Thyroid gland (tissue), 4 donors: ENCODE measurements at regions not wholly inside any gene's neighbourhood (a gene's known extent, or its start where the extent isn't known, plus 50 kb on each side); places are given as distances from the start of the nearest gene placed in this dataset.

Source experiments
- POLR2A ChIP-seq, 2 donors: fragments of 450-650 bp; IDR thresholded peaks; one replicate each; pipeline ENCODE4 v1.6.1; 2017; ENCODE audit warnings: antibody characterized with exemption in 2 of 2, mild to moderate bottlenecking in 2 of 2, moderate library complexity in 1 of 2
- TF ChIP-seq, protein P1 (sequence below), 6 experiments: fragments of 200-600 bp in 3 of 6; fragments of 450-650 bp in 3 of 6; sonication (generic) in 3 of 6; IDR thresholded peaks; one replicate each; pipeline ENCODE4 v1.5.1; 2016 to 2019; ENCODE audit warnings: antibody characterized with exemption in 6 of 6, mild to moderate bottlenecking in 2 of 6, inconsistent platforms in 1 of 6, moderate library complexity in 1 of 6

DNA sequence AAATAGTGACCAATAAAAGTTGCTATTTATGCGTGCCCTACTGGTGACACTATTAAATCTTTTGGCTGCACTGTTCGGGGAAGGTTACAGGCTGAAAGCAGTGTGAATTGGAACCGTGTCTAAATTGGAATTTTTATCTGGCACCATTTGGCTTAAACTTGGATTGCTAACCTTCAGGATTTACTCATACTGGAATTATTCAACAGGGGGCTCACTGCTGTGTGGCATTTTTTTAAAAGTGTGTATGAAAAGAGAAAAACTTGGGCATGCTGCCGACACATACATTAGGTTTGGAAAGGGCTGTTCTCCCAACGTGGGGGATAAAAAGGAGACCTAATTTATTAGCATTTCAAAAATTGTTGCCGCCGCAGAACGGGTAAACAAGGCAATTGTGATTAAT, 537.9 kb upstream of the MGMT start:
- no peak for TF ChIP-seq POLR2A (IDR thresholded peaks at IDR 0.05)
- TF ChIP-seq, protein P1, sequence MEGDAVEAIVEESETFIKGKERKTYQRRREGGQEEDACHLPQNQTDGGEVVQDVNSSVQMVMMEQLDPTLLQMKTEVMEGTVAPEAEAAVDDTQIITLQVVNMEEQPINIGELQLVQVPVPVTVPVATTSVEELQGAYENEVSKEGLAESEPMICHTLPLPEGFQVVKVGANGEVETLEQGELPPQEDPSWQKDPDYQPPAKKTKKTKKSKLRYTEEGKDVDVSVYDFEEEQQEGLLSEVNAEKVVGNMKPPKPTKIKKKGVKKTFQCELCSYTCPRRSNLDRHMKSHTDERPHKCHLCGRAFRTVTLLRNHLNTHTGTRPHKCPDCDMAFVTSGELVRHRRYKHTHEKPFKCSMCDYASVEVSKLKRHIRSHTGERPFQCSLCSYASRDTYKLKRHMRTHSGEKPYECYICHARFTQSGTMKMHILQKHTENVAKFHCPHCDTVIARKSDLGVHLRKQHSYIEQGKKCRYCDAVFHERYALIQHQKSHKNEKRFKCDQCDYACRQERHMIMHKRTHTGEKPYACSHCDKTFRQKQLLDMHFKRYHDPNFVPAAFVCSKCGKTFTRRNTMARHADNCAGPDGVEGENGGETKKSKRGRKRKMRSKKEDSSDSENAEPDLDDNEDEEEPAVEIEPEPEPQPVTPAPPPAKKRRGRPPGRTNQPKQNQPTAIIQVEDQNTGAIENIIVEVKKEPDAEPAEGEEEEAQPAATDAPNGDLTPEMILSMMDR (IDR thresholded peaks at IDR 0.05), result no peak
